Esophagus squamous epithelium (tissue), 4 donors: ENCODE measurements at regions not wholly inside any gene's neighbourhood (a gene's known extent, or its start where the extent isn't known, plus 50 kb on each side); places are given as distances from the start of the nearest gene placed in this dataset.

ENCODE experiments used
- CTCF ChIP-seq, 6 experiments: fragments of 450-650 bp in 4 of 6; fragments of 200-600 bp in 2 of 6; sonication (generic) in 2 of 6; IDR thresholded peaks; one replicate each; pipeline ENCODE4 v1.5.1; 2016 to 2019; ENCODE audit warnings: antibody characterized with exemption in 6 of 6, mild to moderate bottlenecking in 4 of 6, moderate library complexity in 4 of 6
- POLR2A ChIP-seq, 4 donors: fragments of 450-650 bp; IDR thresholded peaks; one replicate each; pipeline ENCODE4 v1.6.1; 2017; ENCODE audit warnings: antibody characterized with exemption in 4 of 4, mild to moderate bottlenecking in 4 of 4, moderate library complexity in 3 of 4

GRCh38 chr1:221078260-221078965, 199.2 kb downstream of the HLX start:
- no peak for TF ChIP-seq CTCF (IDR thresholded peaks at IDR 0.05)
- TF ChIP-seq POLR2A (IDR thresholded peaks at IDR 0.05), result no peak
